HepG2 (cell line): ENCODE measurements at regions not wholly inside any gene's neighbourhood (a gene's known extent, or its start where the extent isn't known, plus 50 kb on each side); places are given as distances from the start of the nearest gene placed in this dataset.
"Not testable (repeated sequence)": the region's sequence is repeated elsewhere in the genome, so short reads cannot be mapped to it uniquely, and the experiment has no call there.

Experiments
- ATAC-seq: fragments of 200-7000 bp; cut with Tn5 transposase; 3 replicates; pipeline ENCODE4 v1.9.1; 2020; ENCODE audit warnings: mild to moderate bottlenecking, moderate library complexity
- BruUV-seq: library from RNA; stranded (reverse); fragments of 400-500 nt; replicated peaks from 2 replicates; lab custom pipeline; 2021; lab: Mats Ljungman, UMichigan
- CTCF ChIA-PET: fragments of 300-600 bp; formaldehyde crosslinking; extraction: SDS; loops from one replicate; lab custom pipeline; 2021; ENCODE audit warnings: low total read pairs, inconsistent platforms, low intra/inter-chr PET ratio; lab: Yijun Ruan, JAX
- POLR2A ChIA-PET: fragments of 350-600 bp; sonication (Branson Sonifier 250); formaldehyde crosslinking; loops from one replicate; lab custom pipeline; 2020; ENCODE audit warnings: antibody characterized with exemption, inconsistent platforms; lab: Yijun Ruan, JAX
- DNase-seq: peaks from one replicate; pipeline ENCODE4 v3.0.0-alpha.2; 2015; ENCODE audit warnings: low spot score
- FAIRE-seq: peaks from 3 replicates; lab custom pipeline; 2011; peaks lifted over from hg19 to GRCh38; lab: Jason Lieb, UNC
- H2AFZ ChIP-seq: one replicate; pipeline ENCODE4 v1.6.1; 2011; ENCODE audit warnings: low read length, inconsistent platforms
- H3K27ac ChIP-seq: fragments of 300-600 bp; 3 replicates; pipeline ENCODE4 v1.8.0; 2011; ENCODE audit warnings: mixed run types, mild to moderate bottlenecking, mixed read lengths, low read length, inconsistent platforms; ENCODE audit not compliant: insufficient read depth; ENCODE audit errors: extremely low read length
- H3K27me3 ChIP-seq, 2 experiments: fragments of 200-600 bp in 1 of 2; 2 replicates in 1 of 2; 3 replicates in 1 of 2; pipeline versions ENCODE4 v1.6.0 to v1.8.0; 2011; ENCODE audit warnings: low read length in 2 of 2, mild to moderate bottlenecking in 2 of 2, moderate library complexity in 2 of 2, inconsistent platforms in 1 of 2; ENCODE audit not compliant: insufficient read depth in 2 of 2, control insufficient read depth in 1 of 2
- H3K36me3 ChIP-seq, 2 experiments: fragments of 200-600 bp in 1 of 2; replicated peaks in 1 of 2; 2 replicates in 1 of 2; 3 replicates in 1 of 2; pipeline versions ENCODE4 v1.5.1 to v1.8.0; 2011; ENCODE audit warnings: low read length in 2 of 2, inconsistent platforms in 1 of 2; ENCODE audit not compliant: insufficient read depth in 2 of 2, control insufficient read depth in 1 of 2
- H3K4me1 ChIP-seq: 2 replicates; pipeline ENCODE4 v1.5.1; 2012; ENCODE audit warnings: low read length, inconsistent platforms; ENCODE audit not compliant: insufficient read depth
- H3K4me2 ChIP-seq: 2 replicates; pipeline ENCODE4 v1.6.0; 2011; ENCODE audit warnings: low read depth, low read length, inconsistent platforms
- H3K4me3 ChIP-seq, 3 experiments: fragments of 200-600 bp in 1 of 3; sonication (generic), shearing (Covaris generic) in 1 of 3; replicated peaks in 1 of 3; 2 replicates each; pipeline ENCODE4 v1.5.1; 2011 to 2016; ENCODE audit warnings: low read length in 3 of 3, inconsistent platforms in 2 of 3, low read depth in 2 of 3, mild to moderate bottlenecking in 2 of 3, control low read depth in 1 of 3, mixed read lengths in 1 of 3; ENCODE audit not compliant: insufficient read depth in 1 of 3
- H3K79me2 ChIP-seq: one replicate; pipeline ENCODE4 v1.6.1; 2011; ENCODE audit warnings: low read length, inconsistent platforms; ENCODE audit not compliant: insufficient read depth
- H3K9ac ChIP-seq: 2 replicates; pipeline ENCODE4 v1.6.0; 2011; ENCODE audit warnings: mild to moderate bottlenecking, low read depth, low read length, inconsistent platforms; ENCODE audit not compliant: insufficient read depth
- H3K9me3 ChIP-seq: 2 replicates; pipeline ENCODE4 v1.5.1; 2012; ENCODE audit warnings: mild to moderate bottlenecking, low read length
- H4K20me1 ChIP-seq: 2 replicates; pipeline ENCODE4 v1.6.0; 2011; ENCODE audit warnings: inconsistent platforms, mild to moderate bottlenecking, low read length, moderate library complexity; ENCODE audit not compliant: insufficient read depth
- ARID5B ChIP-seq: IDR thresholded peaks from 2 replicates; pipeline ENCODE4 v1.4.0; 2020; ENCODE audit warnings: mild to moderate bottlenecking, missing genetic modification reagents
- CEBPG ChIP-seq: IDR thresholded peaks from 2 replicates; pipeline ENCODE4 v1.6.1; 2016
- CSRNP1 ChIP-seq: sonication (generic); formaldehyde crosslinking; IDR thresholded peaks from 2 replicates; pipeline ENCODE4 v1.8.1; 2023; ENCODE audit warnings: mild to moderate bottlenecking, missing genetic modification reagents
- GTF2F1 ChIP-seq: fragments of 150-350 bp; IDR thresholded peaks from 2 replicates; pipeline ENCODE4 v1.6.1; 2014; ENCODE audit warnings: low read length
- HNF4A ChIP-seq: sonication (generic); formaldehyde crosslinking; IDR thresholded peaks from 2 replicates; pipeline ENCODE4 v1.4.0; 2020; ENCODE audit warnings: missing genetic modification reagents
- LCORL ChIP-seq, 2 experiments: fragments of 450-650 bp in 1 of 2; sonication (generic) in 1 of 2; formaldehyde crosslinking in 1 of 2; IDR thresholded peaks; 2 replicates each; pipeline versions ENCODE4 v1.5.0 to v1.6.1; 2017 to 2020; ENCODE audit warnings: antibody characterized with exemption in 1 of 2, missing genetic modification reagents in 1 of 2
- NFRKB ChIP-seq: fragments of 450-650 bp; IDR thresholded peaks from 2 replicates; pipeline ENCODE4 v1.6.1; 2017
- PAX8 ChIP-seq: sonication (generic); formaldehyde crosslinking; IDR thresholded peaks from 2 replicates; pipeline ENCODE4 v1.8.0; 2022; ENCODE audit warnings: mild to moderate bottlenecking, missing genetic modification reagents, borderline replicate concordance
- RBM22 ChIP-seq: fragments of 200-400 bp; formaldehyde crosslinking; optimal IDR thresholded peaks from 2 replicates; pipeline ENCODE3; 2017; ENCODE audit warnings: mild to moderate bottlenecking, low read length, moderate library complexity
- TCF12 ChIP-seq, 2 experiments: fragments of 450-650 bp in 1 of 2; sonication (generic) in 1 of 2; formaldehyde crosslinking in 1 of 2; IDR thresholded peaks; 2 replicates each; pipeline versions ENCODE4 v1.6.1 to v1.8.0; 2017 to 2022; ENCODE audit warnings: antibody characterized with exemption in 1 of 2, mild to moderate bottlenecking in 1 of 2, missing genetic modification reagents in 1 of 2, moderate library complexity in 1 of 2
- TOPORS ChIP-seq: sonication (generic); formaldehyde crosslinking; IDR thresholded peaks from 2 replicates; pipeline ENCODE4 v1.8.0; 2023; ENCODE audit warnings: mild to moderate bottlenecking, missing genetic modification reagents
- ZNF331 ChIP-seq: sonication (generic); formaldehyde crosslinking; IDR thresholded peaks from 2 replicates; pipeline ENCODE4 v1.4.0; 2020; ENCODE audit warnings: missing genetic modification reagents
- ZNF569 ChIP-seq: sonication (generic); formaldehyde crosslinking; IDR thresholded peaks from 2 replicates; pipeline ENCODE4 v1.5.0; 2020; ENCODE audit warnings: mild to moderate bottlenecking, missing genetic modification reagents, moderate library complexity, borderline replicate concordance
- ZNF879 ChIP-seq: sonication (generic); formaldehyde crosslinking; IDR thresholded peaks from 2 replicates; pipeline ENCODE4 v1.8.1; 2023; ENCODE audit warnings: missing genetic modification reagents
- WGBS: methylation state at CpG from one replicate; pipeline ENCODE4 v1.1.6; 2017; ENCODE audit warnings: low lambda C conversion rate; 5-methylcytosine and 5-hydroxymethylcytosine counted together
- in situ Hi-C: cut with HindIII; loops from 2 replicates; pipeline ENCODE4 v1.10.0; 2017; ENCODE audit warnings: low pct_unique_long_range_greater_than_20kb; ENCODE audit not compliant: extremely low pct_ligation_motif_present
- intact Hi-C: fragments of 100-400 bp; cut with micrococcal nuclease; formaldehyde crosslinking; loops from one replicate; pipeline ENCODE4 v1.10.0; 2022; ENCODE audit not compliant: unreplicated experiment

GRCh38 chr2:175240033-175240432 lies 58.5 kb upstream of the ATP5MC3 start:
- CTCF ChIA-PET, H3K79me2 ChIP-seq, in situ Hi-C loops, H2AFZ ChIP-seq, H3K36me3 ChIP-seq, H3K9ac ChIP-seq, H3K4me2 ChIP-seq, intact Hi-C loops, FAIRE-seq, ATAC-seq, H3K27me3 ChIP-seq, POLR2A ChIA-PET, BruUV-seq, H3K4me1 ChIP-seq, H3K4me3 ChIP-seq, H4K20me1 ChIP-seq, H3K27ac ChIP-seq, H3K9me3 ChIP-seq, DNase-seq: not testable (repeated sequence)
- WGBS = 40% methylated on average over 2 of the region's 2 CpGs

GRCh38 chr2:175236930-175237329 lies 55.4 kb upstream of the ATP5MC3 start:
- ChIA-PET CTCF (no interaction called here), POLR2A (no interaction called here)
- no TSS peak for BruUV-seq
- intact Hi-C loops (no loop called here), in situ Hi-C loops (no loop called here)
- Histone ChIP-seq H3K79me2 (no peaks in the 10 kb centered on the region), H2AFZ (no peak overlapping the region), H3K27me3 (no peaks in the 10 kb centered on the region), H3K4me1 (no peaks in the 10 kb centered on the region), H3K4me3 (no peak overlapping the region), H3K9ac (no peak overlapping the region), H3K36me3 (no peaks in the 10 kb centered on the region), H4K20me1 (no peaks in the 10 kb centered on the region), H3K27ac (no peak overlapping the region), H3K4me2 (no peak overlapping the region), H3K9me3 (0 out of 2 replicates have a peak, but pooled peaks cover 5% of the 10 kb centered on the region)
- no peak for FAIRE-seq
- peak; percentile 32; the same call in 1 of the 3 replicates for ATAC-seq
- 5% methylated on average over 4 of the region's 4 CpGs for WGBS
- DNase-seq = peak; percentile 13
- no peak for TF ChIP-seq LCORL (IDR thresholded peaks at IDR 0.05)
- no peak for TF ChIP-seq LCORL (CRISPR knock-in tag; IDR thresholded peaks at IDR 0.05)
- no peak for TF ChIP-seq CSRNP1
- TF ChIP-seq HNF4A (CRISPR knock-in tag) = peak; percentile 18; the same call in 1 of the 2 replicates
- TF ChIP-seq CEBPG = peak; percentile 34; the same call in 1 of the 2 replicates
- no peak for TF ChIP-seq RBM22
- no peak for TF ChIP-seq TCF12 (IDR thresholded peaks at IDR 0.05)
- TF ChIP-seq TCF12 (CRISPR knock-in tag; IDR thresholded peaks at IDR 0.05) = no peak
- no peak for TF ChIP-seq ZNF879 (CRISPR knock-in tag)
- no peak for TF ChIP-seq TOPORS
- no peak for TF ChIP-seq NFRKB
- no peak for TF ChIP-seq ZNF569 (CRISPR knock-in tag)
- no peak for TF ChIP-seq ZNF331 (CRISPR knock-in tag)
- no peak for TF ChIP-seq GTF2F1
- TF ChIP-seq ARID5B = no peak
- TF ChIP-seq PAX8 (CRISPR knock-in tag) = no peak
